Glomerular visceral epithelial cell (primary cell): ENCODE measurements at regions not wholly inside any gene's neighbourhood (a gene's known extent, or its start where the extent isn't known, plus 50 kb on each side); places are given as distances from the start of the nearest gene placed in this dataset.
"Not testable (repeated sequence)": the region's sequence is repeated elsewhere in the genome, so short reads cannot be mapped to it uniquely, and the experiment has no call there.

Source experiments
- DNase-seq: peaks from one replicate; pipeline ENCODE4 v3.0.0-alpha.2; 2016; ENCODE audit errors: extremely low spot score

- no peak for DNase-seq
Measured at GRCh38 chr10:93221171-93221496, 147.4 kb downstream of the CYP26A1 start.

DNA sequence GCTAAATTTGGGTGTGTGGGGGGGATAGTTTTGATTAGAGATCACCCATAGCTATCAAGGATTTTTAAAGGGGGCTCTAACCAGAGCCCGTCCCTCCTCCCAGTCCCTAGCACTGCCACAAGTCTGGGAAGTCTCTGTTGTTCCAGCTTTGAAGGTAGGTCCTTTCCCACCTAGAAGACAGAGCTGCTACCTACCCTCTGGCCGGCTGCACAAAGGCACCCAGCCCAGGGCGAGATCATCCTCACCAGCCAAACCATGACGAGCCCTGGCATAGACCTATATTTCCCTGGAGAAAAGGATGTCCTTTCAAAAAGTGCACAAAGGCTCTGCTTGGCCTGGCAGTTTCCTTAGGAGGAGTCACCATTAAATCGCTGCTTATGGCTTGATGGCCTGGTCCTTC lies 147.8 kb downstream of the CYP26A1 start:
- DNase-seq: no peak

- no peak for DNase-seq
Measured at GRCh38 chr10:93222211-93222754, 148.6 kb downstream of the CYP26A1 start.

- no peak for DNase-seq
Measured at GRCh38 chr10:93222876-93223275, 149.2 kb downstream of the CYP26A1 start.

DNA sequence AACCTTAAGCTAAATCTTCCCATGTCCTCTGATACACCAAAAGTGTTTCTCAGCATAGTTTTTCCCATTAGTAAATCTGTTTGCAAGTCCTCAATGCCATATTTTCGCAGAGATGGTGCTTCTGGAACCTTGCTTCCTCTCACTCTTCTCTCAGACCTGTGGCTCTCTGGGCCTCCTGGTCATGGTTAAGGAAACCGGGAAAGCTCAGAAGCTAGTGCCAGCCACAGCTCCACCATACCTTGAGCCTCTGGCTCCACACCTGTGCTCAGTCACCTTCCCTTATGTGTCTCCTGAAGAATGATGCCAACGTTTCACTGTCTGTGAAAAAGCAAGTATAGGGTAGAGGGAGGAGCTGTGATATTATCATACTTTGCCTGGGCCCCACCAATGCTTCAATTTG lies 149.6 kb downstream of the CYP26A1 start:
- no peak for DNase-seq

GRCh38 chr10:93224005-93224779 lies 150.5 kb downstream of the CYP26A1 start:
- DNase-seq: peak; percentile 8

- no peak for DNase-seq
Measured at GRCh38 chr10:93225938-93226337, 152.2 kb downstream of the CYP26A1 start.

- DNase-seq: no peak
Measured at GRCh38 chr10:93226619-93227018, 152.9 kb downstream of the CYP26A1 start.

DNA sequence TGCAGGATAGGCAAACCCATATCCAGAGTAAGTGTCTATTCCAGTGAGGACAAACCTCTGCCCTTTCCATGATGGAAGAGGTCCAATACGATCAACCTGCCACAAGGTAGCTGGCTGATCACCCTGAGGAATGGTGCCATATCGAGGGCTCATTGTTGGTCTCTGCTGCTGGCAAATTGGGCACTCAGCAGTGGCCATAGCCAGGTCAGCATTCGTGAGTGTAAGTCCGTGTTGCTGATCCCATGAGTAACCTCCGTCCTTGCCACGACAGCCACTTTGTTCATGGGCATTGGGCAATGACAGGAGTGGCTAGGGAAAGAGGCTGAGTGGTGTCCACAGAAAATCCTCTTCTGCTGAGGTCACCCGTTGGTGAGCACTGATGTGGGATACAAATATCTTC lies 156.9 kb downstream of the CYP26A1 start:
- DNase-seq: not testable (repeated sequence)

GRCh38 chr10:93232159-93232558 lies 158.5 kb downstream of the CYP26A1 start:
- not testable (repeated sequence) for DNase-seq

GRCh38 chr10:93234940-93235339 lies 161.2 kb downstream of the CYP26A1 start:
- DNase-seq: not testable (repeated sequence)

GRCh38 chr10:93235686-93236085 lies 162.0 kb downstream of the CYP26A1 start:
- DNase-seq: peak; percentile 38

- no peak for DNase-seq
Measured at GRCh38 chr10:93236393-93237040, 162.8 kb downstream of the CYP26A1 start.

GRCh38 chr10:93245147-93245546 lies 171.5 kb downstream of the CYP26A1 start:
- DNase-seq: no peak

GRCh38 chr10:93245779-93246178 lies 172.1 kb downstream of the CYP26A1 start:
- DNase-seq: no peak

DNA sequence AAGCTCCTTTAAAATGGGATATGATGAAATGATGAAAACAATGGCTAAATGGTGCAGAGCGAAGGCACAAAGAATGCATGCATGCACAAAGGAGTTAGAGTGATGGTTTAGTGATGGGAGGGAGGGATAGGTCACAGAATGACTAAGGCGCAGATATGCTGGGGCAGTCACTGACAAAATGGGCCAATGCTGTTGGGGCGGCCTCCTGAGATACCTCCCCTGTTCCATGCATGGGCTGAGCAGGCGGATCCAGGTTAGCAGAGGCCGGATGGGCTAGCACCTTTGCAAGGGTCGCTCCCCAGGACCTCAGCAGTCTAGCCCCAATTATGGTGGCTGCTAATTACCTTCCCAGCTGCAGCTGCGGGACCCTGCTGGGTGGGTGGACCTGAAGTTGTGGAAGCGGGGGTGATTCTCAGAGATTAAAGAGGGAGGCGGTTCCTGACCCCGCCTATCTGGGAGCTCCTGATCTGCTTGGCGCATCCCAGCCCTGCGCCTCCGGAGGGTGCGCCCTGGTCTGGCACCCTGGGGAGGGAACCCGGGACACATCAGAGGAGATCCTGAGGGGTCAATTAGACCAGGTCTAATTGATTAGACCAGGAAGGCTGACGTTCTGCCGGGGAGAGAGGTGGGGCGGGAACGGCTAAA lies 175.0 kb downstream of the CYP26A1 start:
- no peak for DNase-seq

DNA sequence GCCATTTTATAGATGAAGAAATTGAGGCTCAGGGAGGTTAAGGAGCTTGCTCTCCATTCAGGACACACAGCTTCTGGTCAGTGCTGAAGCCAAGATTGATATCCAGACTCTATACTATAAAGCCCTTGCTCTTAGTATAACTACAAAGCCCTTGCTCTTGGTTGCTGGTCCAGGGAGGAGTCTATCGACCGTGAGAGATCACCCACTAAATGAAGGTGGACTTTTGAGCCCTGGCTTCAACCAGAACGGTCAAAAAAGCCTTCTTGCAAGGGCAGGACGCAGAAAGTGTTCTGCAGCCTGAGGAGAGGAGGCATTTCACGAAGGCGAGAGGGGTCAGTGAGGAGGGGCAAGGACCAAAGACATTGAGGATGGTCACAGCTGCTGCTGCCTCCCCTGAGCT lies 176.3 kb downstream of the CYP26A1 start:
- no peak for DNase-seq

- DNase-seq: no peak
Measured at GRCh38 chr10:93254180-93254853, 180.6 kb downstream of the CYP26A1 start.

DNA sequence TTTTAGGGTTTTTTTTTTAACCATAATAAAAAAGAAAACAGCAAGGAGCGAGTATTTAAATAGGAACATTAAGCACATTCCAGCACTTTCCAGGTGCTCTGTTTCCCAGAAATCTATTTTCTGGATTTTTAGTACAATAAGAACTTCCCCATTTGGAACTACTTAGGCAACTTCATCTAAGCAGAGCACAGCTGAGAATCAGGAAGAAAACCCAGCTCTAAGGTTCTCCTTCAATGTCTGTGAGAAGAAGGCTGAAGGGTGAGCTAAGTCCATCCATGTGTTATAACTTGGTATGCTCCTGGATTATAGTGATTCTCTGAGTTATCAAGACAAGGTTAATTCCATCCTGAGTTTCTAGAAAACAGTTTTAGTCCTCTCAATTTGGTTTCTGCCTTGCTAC lies 181.9 kb downstream of the CYP26A1 start:
- DNase-seq: no peak
